GM12874 (cell line): ENCODE measurements at regions not wholly inside any gene's neighbourhood (a gene's known extent, or its start where the extent isn't known, plus 50 kb on each side); places are given as distances from the start of the nearest gene placed in this dataset.

ENCODE experiments used
- CTCF ChIP-seq: IDR thresholded peaks from 2 replicates; pipeline ENCODE4 v1.5.1; 2011; ENCODE audit warnings: low read depth, mild to moderate bottlenecking, control low read depth, low read length, moderate library complexity; ENCODE audit not compliant: insufficient read depth

GRCh38 chr4:29277381-29277780 is 1442.8 kb upstream of the PCDH7 start:
- no peak for TF ChIP-seq CTCF

- TF ChIP-seq CTCF: no peak
Measured at GRCh38 chr4:29278585-29278984, 1441.6 kb upstream of the PCDH7 start.

- no peak for TF ChIP-seq CTCF
Measured at GRCh38 chr4:29289118-29289517, 1431.1 kb upstream of the PCDH7 start.

GRCh38 chr4:29295280-29295679 is 1424.9 kb upstream of the PCDH7 start:
- no peak for TF ChIP-seq CTCF

GRCh38 chr4:29304595-29304994 is 1415.6 kb upstream of the PCDH7 start:
- TF ChIP-seq CTCF: no peak

- TF ChIP-seq CTCF: no peak
Measured at GRCh38 chr4:29307256-29307655, 1412.9 kb upstream of the PCDH7 start.

- TF ChIP-seq CTCF: no peak
Measured at GRCh38 chr4:29307755-29308154, 1412.4 kb upstream of the PCDH7 start.

- no peak for TF ChIP-seq CTCF
Measured at GRCh38 chr4:29309050-29309449, 1411.1 kb upstream of the PCDH7 start.
